HepG2 (cell line): ENCODE measurements at regions not wholly inside any gene's neighbourhood (a gene's known extent, or its start where the extent isn't known, plus 50 kb on each side); places are given as distances from the start of the nearest gene placed in this dataset.

ENCODE experiments used
- ATAC-seq: fragments of 200-7000 bp; cut with Tn5 transposase; 3 replicates; pipeline ENCODE4 v1.9.1; 2020; ENCODE audit warnings: mild to moderate bottlenecking, moderate library complexity
- BruUV-seq: library from RNA; stranded (reverse); fragments of 400-500 nt; replicated peaks from 2 replicates; lab custom pipeline; 2021; lab: Mats Ljungman, UMichigan
- CTCF ChIA-PET: fragments of 300-600 bp; formaldehyde crosslinking; extraction: SDS; loops from one replicate; lab custom pipeline; 2021; ENCODE audit warnings: low total read pairs, inconsistent platforms, low intra/inter-chr PET ratio; lab: Yijun Ruan, JAX
- POLR2A ChIA-PET: fragments of 350-600 bp; sonication (Branson Sonifier 250); formaldehyde crosslinking; loops from one replicate; lab custom pipeline; 2020; ENCODE audit warnings: antibody characterized with exemption, inconsistent platforms; lab: Yijun Ruan, JAX
- DNase-seq: peaks from one replicate; pipeline ENCODE4 v3.0.0-alpha.2; 2015; ENCODE audit warnings: low spot score
- FAIRE-seq: peaks from 3 replicates; lab custom pipeline; 2011; peaks lifted over from hg19 to GRCh38; lab: Jason Lieb, UNC
- H2AFZ ChIP-seq: one replicate; pipeline ENCODE4 v1.6.1; 2011; ENCODE audit warnings: low read length, inconsistent platforms
- H3K27ac ChIP-seq: fragments of 300-600 bp; 3 replicates; pipeline ENCODE4 v1.8.0; 2011; ENCODE audit warnings: mixed run types, mild to moderate bottlenecking, mixed read lengths, low read length, inconsistent platforms; ENCODE audit not compliant: insufficient read depth; ENCODE audit errors: extremely low read length
- H3K27me3 ChIP-seq, 2 experiments: fragments of 200-600 bp in 1 of 2; 2 replicates in 1 of 2; 3 replicates in 1 of 2; pipeline versions ENCODE4 v1.6.0 to v1.8.0; 2011; ENCODE audit warnings: low read length in 2 of 2, mild to moderate bottlenecking in 2 of 2, moderate library complexity in 2 of 2, inconsistent platforms in 1 of 2; ENCODE audit not compliant: insufficient read depth in 2 of 2, control insufficient read depth in 1 of 2
- H3K36me3 ChIP-seq, 2 experiments: fragments of 200-600 bp in 1 of 2; replicated peaks in 1 of 2; 2 replicates in 1 of 2; 3 replicates in 1 of 2; pipeline versions ENCODE4 v1.5.1 to v1.8.0; 2011; ENCODE audit warnings: low read length in 2 of 2, inconsistent platforms in 1 of 2; ENCODE audit not compliant: insufficient read depth in 2 of 2, control insufficient read depth in 1 of 2
- H3K4me1 ChIP-seq: 2 replicates; pipeline ENCODE4 v1.5.1; 2012; ENCODE audit warnings: low read length, inconsistent platforms; ENCODE audit not compliant: insufficient read depth
- H3K4me2 ChIP-seq: 2 replicates; pipeline ENCODE4 v1.6.0; 2011; ENCODE audit warnings: low read depth, low read length, inconsistent platforms
- H3K4me3 ChIP-seq, 3 experiments: fragments of 200-600 bp in 1 of 3; sonication (generic), shearing (Covaris generic) in 1 of 3; replicated peaks in 1 of 3; 2 replicates each; pipeline ENCODE4 v1.5.1; 2011 to 2016; ENCODE audit warnings: low read length in 3 of 3, inconsistent platforms in 2 of 3, low read depth in 2 of 3, mild to moderate bottlenecking in 2 of 3, control low read depth in 1 of 3, mixed read lengths in 1 of 3; ENCODE audit not compliant: insufficient read depth in 1 of 3
- H3K79me2 ChIP-seq: one replicate; pipeline ENCODE4 v1.6.1; 2011; ENCODE audit warnings: low read length, inconsistent platforms; ENCODE audit not compliant: insufficient read depth
- H3K9ac ChIP-seq: 2 replicates; pipeline ENCODE4 v1.6.0; 2011; ENCODE audit warnings: mild to moderate bottlenecking, low read depth, low read length, inconsistent platforms; ENCODE audit not compliant: insufficient read depth
- H3K9me3 ChIP-seq: 2 replicates; pipeline ENCODE4 v1.5.1; 2012; ENCODE audit warnings: mild to moderate bottlenecking, low read length
- H4K20me1 ChIP-seq: 2 replicates; pipeline ENCODE4 v1.6.0; 2011; ENCODE audit warnings: inconsistent platforms, mild to moderate bottlenecking, low read length, moderate library complexity; ENCODE audit not compliant: insufficient read depth
- HDAC1 ChIP-seq: sonication (generic); formaldehyde crosslinking; IDR thresholded peaks from 2 replicates; pipeline ENCODE4 v1.5.1; 2020; ENCODE audit warnings: mild to moderate bottlenecking, missing genetic modification reagents
- MTA1 ChIP-seq: sonication (generic); formaldehyde crosslinking; IDR thresholded peaks from 2 replicates; pipeline ENCODE4 v1.4.0; 2020; ENCODE audit warnings: missing genetic modification reagents, mild to moderate bottlenecking, borderline replicate concordance
- MTF2 ChIP-seq: sonication (generic); formaldehyde crosslinking; IDR thresholded peaks from 2 replicates; pipeline ENCODE4 v1.5.0; 2020; ENCODE audit warnings: missing genetic modification reagents, borderline replicate concordance
- PAX8 ChIP-seq: sonication (generic); formaldehyde crosslinking; IDR thresholded peaks from 2 replicates; pipeline ENCODE4 v1.8.0; 2022; ENCODE audit warnings: mild to moderate bottlenecking, missing genetic modification reagents, borderline replicate concordance
- ZBTB7B ChIP-seq: sonication (generic); formaldehyde crosslinking; IDR thresholded peaks from 2 replicates; pipeline ENCODE4 v1.4.0; 2020; ENCODE audit warnings: missing genetic modification reagents
- ZNF326 ChIP-seq: sonication (generic); formaldehyde crosslinking; IDR thresholded peaks from 2 replicates; pipeline ENCODE4 v1.4.0; 2020; ENCODE audit warnings: missing genetic modification reagents, borderline replicate concordance
- ZNF432 ChIP-seq: sonication (generic); formaldehyde crosslinking; IDR thresholded peaks from 2 replicates; pipeline ENCODE4 v1.5.0; 2020; ENCODE audit warnings: missing genetic modification reagents, mild to moderate bottlenecking, borderline replicate concordance
- ZNF75D ChIP-seq: sonication (generic); formaldehyde crosslinking; IDR thresholded peaks from 2 replicates; pipeline ENCODE4 v1.8.1; 2023; ENCODE audit warnings: missing genetic modification reagents, mild to moderate bottlenecking, borderline replicate concordance
- ZSCAN21 ChIP-seq: sonication (generic); formaldehyde crosslinking; IDR thresholded peaks from 2 replicates; pipeline ENCODE4 v1.8.0; 2022; ENCODE audit warnings: mild to moderate bottlenecking, missing genetic modification reagents, moderate library complexity, borderline replicate concordance
- WGBS: methylation state at CpG from one replicate; pipeline ENCODE4 v1.1.6; 2017; ENCODE audit warnings: low lambda C conversion rate; 5-methylcytosine and 5-hydroxymethylcytosine counted together
- in situ Hi-C: cut with HindIII; loops from 2 replicates; pipeline ENCODE4 v1.10.0; 2017; ENCODE audit warnings: low pct_unique_long_range_greater_than_20kb; ENCODE audit not compliant: extremely low pct_ligation_motif_present
- intact Hi-C: fragments of 100-400 bp; cut with micrococcal nuclease; formaldehyde crosslinking; loops from one replicate; pipeline ENCODE4 v1.10.0; 2022; ENCODE audit not compliant: unreplicated experiment
- TF ChIP-seq, protein P1 (sequence below): sonication (generic); formaldehyde crosslinking; IDR thresholded peaks from 2 replicates; pipeline ENCODE4 v1.8.0; 2022; ENCODE audit warnings: mild to moderate bottlenecking, missing genetic modification reagents, borderline replicate concordance
- TF ChIP-seq, protein P2 (sequence below): sonication (generic); formaldehyde crosslinking; IDR thresholded peaks from 2 replicates; pipeline ENCODE4 v1.4.0; 2020; ENCODE audit warnings: missing genetic modification reagents, borderline replicate concordance
- TF ChIP-seq, protein P3 (sequence below): IDR thresholded peaks from 2 replicates; pipeline ENCODE4 v1.6.1; 2016; ENCODE audit warnings: low read depth, missing genetic modification reagents, missing compliant biosample characterization

- Histone ChIP-seq H3K9me3 (no peaks in the 10 kb centered on the region), H3K4me2 (no peak overlapping the region), H3K27ac (no peak overlapping the region), H3K4me1 (no peaks in the 10 kb centered on the region), H3K9ac (no peak overlapping the region), H3K27me3 (peaks cover 3 to 52% of the 10 kb centered on the region in 2 experiments; a peak in 4 of 5 replicates), H2AFZ (no peak overlapping the region), H3K4me3 (no peak overlapping the region), H3K79me2 (no peaks in the 10 kb centered on the region), H3K36me3 (no peaks in the 10 kb centered on the region), H4K20me1 (no peaks in the 10 kb centered on the region)
- no TSS peak for BruUV-seq
- ATAC-seq (no peak), DNase-seq (no peak), FAIRE-seq (no peak)
- POLR2A ChIA-PET, result no interaction called here
- in situ Hi-C loops, result no loop called here
- CTCF ChIA-PET, result no interaction called here
- TF ChIP-seq PAX8 (CRISPR knock-in tag), result no peak
- TF ChIP-seq ZSCAN21 (CRISPR knock-in tag), result no peak
- no peak for TF ChIP-seq ZBTB7B (CRISPR knock-in tag)
- no peak for TF ChIP-seq MTA1
- TF ChIP-seq, protein P1, sequence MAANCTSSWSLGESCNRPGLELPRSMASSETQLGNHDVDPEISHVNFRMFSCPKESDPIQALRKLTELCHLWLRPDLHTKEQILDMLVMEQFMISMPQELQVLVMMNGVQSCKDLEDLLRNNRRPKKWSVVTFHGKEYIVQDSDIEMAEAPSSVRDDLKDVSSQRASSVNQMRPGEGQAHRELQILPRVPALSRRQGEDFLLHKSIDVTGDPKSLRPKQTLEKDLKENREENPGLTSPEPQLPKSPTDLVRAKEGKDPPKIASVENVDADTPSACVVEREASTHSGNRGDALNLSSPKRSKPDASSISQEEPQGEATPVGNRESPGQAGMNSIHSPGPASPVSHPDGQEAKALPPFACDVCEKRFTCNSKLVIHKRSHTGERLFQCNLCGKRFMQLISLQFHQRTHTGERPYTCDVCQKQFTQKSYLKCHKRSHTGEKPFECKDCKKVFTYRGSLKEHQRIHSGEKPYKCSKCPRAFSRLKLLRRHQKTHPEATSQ (CRISPR knock-in tag), result no peak
- TF ChIP-seq, protein P2, sequence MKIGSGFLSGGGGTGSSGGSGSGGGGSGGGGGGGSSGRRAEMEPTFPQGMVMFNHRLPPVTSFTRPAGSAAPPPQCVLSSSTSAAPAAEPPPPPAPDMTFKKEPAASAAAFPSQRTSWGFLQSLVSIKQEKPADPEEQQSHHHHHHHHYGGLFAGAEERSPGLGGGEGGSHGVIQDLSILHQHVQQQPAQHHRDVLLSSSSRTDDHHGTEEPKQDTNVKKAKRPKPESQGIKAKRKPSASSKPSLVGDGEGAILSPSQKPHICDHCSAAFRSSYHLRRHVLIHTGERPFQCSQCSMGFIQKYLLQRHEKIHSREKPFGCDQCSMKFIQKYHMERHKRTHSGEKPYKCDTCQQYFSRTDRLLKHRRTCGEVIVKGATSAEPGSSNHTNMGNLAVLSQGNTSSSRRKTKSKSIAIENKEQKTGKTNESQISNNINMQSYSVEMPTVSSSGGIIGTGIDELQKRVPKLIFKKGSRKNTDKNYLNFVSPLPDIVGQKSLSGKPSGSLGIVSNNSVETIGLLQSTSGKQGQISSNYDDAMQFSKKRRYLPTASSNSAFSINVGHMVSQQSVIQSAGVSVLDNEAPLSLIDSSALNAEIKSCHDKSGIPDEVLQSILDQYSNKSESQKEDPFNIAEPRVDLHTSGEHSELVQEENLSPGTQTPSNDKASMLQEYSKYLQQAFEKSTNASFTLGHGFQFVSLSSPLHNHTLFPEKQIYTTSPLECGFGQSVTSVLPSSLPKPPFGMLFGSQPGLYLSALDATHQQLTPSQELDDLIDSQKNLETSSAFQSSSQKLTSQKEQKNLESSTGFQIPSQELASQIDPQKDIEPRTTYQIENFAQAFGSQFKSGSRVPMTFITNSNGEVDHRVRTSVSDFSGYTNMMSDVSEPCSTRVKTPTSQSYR (CRISPR knock-in tag), result no peak
- TF ChIP-seq ZNF432 (CRISPR knock-in tag), result no peak
- TF ChIP-seq HDAC1, result no peak
- no peak for TF ChIP-seq ZNF75D (CRISPR knock-in tag)
- TF ChIP-seq, protein P3, sequence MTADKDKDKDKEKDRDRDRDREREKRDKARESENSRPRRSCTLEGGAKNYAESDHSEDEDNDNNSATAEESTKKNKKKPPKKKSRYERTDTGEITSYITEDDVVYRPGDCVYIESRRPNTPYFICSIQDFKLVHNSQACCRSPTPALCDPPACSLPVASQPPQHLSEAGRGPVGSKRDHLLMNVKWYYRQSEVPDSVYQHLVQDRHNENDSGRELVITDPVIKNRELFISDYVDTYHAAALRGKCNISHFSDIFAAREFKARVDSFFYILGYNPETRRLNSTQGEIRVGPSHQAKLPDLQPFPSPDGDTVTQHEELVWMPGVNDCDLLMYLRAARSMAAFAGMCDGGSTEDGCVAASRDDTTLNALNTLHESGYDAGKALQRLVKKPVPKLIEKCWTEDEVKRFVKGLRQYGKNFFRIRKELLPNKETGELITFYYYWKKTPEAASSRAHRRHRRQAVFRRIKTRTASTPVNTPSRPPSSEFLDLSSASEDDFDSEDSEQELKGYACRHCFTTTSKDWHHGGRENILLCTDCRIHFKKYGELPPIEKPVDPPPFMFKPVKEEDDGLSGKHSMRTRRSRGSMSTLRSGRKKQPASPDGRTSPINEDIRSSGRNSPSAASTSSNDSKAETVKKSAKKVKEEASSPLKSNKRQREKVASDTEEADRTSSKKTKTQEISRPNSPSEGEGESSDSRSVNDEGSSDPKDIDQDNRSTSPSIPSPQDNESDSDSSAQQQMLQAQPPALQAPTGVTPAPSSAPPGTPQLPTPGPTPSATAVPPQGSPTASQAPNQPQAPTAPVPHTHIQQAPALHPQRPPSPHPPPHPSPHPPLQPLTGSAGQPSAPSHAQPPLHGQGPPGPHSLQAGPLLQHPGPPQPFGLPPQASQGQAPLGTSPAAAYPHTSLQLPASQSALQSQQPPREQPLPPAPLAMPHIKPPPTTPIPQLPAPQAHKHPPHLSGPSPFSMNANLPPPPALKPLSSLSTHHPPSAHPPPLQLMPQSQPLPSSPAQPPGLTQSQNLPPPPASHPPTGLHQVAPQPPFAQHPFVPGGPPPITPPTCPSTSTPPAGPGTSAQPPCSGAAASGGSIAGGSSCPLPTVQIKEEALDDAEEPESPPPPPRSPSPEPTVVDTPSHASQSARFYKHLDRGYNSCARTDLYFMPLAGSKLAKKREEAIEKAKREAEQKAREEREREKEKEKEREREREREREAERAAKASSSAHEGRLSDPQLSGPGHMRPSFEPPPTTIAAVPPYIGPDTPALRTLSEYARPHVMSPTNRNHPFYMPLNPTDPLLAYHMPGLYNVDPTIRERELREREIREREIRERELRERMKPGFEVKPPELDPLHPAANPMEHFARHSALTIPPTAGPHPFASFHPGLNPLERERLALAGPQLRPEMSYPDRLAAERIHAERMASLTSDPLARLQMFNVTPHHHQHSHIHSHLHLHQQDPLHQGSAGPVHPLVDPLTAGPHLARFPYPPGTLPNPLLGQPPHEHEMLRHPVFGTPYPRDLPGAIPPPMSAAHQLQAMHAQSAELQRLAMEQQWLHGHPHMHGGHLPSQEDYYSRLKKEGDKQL (CRISPR knock-in tag), result no peak
- TF ChIP-seq MTF2 (CRISPR knock-in tag), result no peak
- TF ChIP-seq ZNF326, result no peak
- WGBS, result 38% methylated on average over 9 of the region's 9 CpGs
- intact Hi-C loops, result no loop called here
Measured at GRCh38 chr2:11051280-11051679, 104.0 kb upstream of the SLC66A3 start.
